Lower lobe of right lung (tissue), 2 donors: ENCODE measurements at regions not wholly inside any gene's neighbourhood (a gene's known extent, or its start where the extent isn't known, plus 50 kb on each side); places are given as distances from the start of the nearest gene placed in this dataset.

Experiments used
- ATAC-seq, 2 donors: fragments of 200-7000 bp; cut with Tn5 transposase; one replicate each; pipeline ENCODE4 v1.9.1; 2020 to 2022; ENCODE audit warnings: mild to moderate bottlenecking in 2 of 2, moderate library complexity in 2 of 2
- DNase-seq: peaks from one replicate; pipeline ENCODE4 v3.0.0-alpha.2; 2020
- H3K27ac ChIP-seq: fragments of 200-600 bp; one replicate; pipeline ENCODE4 v1.8.0; 2022
- H3K27me3 ChIP-seq: fragments of 200-600 bp; one replicate; pipeline ENCODE4 v1.8.0; 2022; ENCODE audit warnings: low read depth
- H3K36me3 ChIP-seq: fragments of 200-600 bp; one replicate; pipeline ENCODE4 v1.8.0; 2022; ENCODE audit warnings: mild to moderate bottlenecking
- H3K4me1 ChIP-seq: fragments of 200-600 bp; one replicate; pipeline ENCODE4 v1.8.0; 2022
- H3K4me3 ChIP-seq: fragments of 200-600 bp; one replicate; pipeline ENCODE4 v1.8.0; 2022; ENCODE audit warnings: mild to moderate bottlenecking
- H3K9me3 ChIP-seq: fragments of 200-600 bp; one replicate; pipeline ENCODE4 v1.8.0; 2022
- CTCF ChIP-seq: fragments of 200-600 bp; IDR thresholded peaks from one replicate; pipeline ENCODE4 v1.8.0; 2022; ENCODE audit warnings: antibody characterized with exemption, mild to moderate bottlenecking
- intact Hi-C: fragments of 100-400 bp; cut with DNase I; formaldehyde crosslinking; loops from one replicate; pipeline ENCODE4 v1.11.0; 2022
- donor health status: DM: no; HTN: yes; CAD: no; lungs with severe emphysema.

DNA sequence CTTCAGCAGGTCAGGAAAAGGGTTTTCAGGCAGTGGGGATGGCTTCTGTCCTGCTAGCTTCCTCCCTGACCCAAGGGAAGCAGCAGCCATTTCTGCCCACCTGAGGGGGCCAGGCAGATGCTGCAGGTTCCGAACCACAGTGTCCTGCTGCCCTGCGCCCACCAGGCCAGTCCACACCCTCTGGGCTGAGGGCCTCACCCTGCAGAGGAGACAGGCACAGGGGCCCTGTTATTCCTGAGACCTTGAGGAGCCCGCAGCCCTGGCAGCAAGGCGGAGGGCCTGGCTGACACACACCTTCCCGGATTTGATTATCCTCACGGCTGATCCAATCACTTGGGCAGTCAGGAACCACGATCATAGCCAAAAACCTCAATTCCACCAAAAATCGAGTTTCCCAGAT is 725.8 kb downstream of the BRD1 start:
- H3K4me3 ChIP-seq, result no peak overlapping the region
- DNase-seq (no peak), ATAC-seq (no peak)
- no peaks in the 10 kb centered on the region for H3K9me3 ChIP-seq
- no peak for TF ChIP-seq CTCF
- H3K4me1 ChIP-seq, result no peaks in the 10 kb centered on the region
- no peaks in the 10 kb centered on the region for H3K36me3 ChIP-seq
- intact Hi-C loops, result no loop called here
- no peak overlapping the region for H3K27ac ChIP-seq
- peaks cover 36% of the 10 kb centered on the region for H3K27me3 ChIP-seq

- peaks cover 29% of the 10 kb centered on the region for H3K27me3 ChIP-seq
- no peak for DNase-seq
- TF ChIP-seq CTCF, result no peak
- intact Hi-C loops, result no loop called here
- no peaks in the 10 kb centered on the region for H3K36me3 ChIP-seq
- no peak overlapping the region for H3K27ac ChIP-seq
- no peaks in the 10 kb centered on the region for H3K4me1 ChIP-seq
- no peaks in the 10 kb centered on the region for H3K9me3 ChIP-seq
- no peak overlapping the region for H3K4me3 ChIP-seq
- no peak for ATAC-seq
These were observed 726.4 kb downstream of the BRD1 start for GRCh38 chr22:49101225-49101624.

DNA sequence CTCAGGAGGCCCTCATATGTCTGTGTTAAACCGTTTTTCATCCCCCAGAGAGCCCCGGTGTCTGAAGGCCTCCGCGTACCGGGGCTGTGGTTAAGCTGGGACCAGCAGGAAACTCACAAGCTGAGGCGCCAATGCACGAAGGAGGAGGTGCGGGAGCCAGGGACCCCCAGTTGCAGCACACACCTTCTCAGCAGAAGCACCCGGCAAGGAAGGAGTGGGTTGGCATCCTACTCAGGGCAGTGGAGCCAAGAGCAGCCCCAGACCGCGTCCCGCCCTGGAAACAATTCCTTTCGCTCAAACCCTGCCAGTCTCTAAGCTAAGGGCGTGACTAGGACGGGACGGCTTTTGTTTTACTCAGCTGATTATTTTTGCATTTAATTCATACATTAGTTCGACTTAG is 726.9 kb downstream of the BRD1 start:
- peaks cover 25% of the 10 kb centered on the region for H3K27me3 ChIP-seq
- no peak for DNase-seq
- no peak for TF ChIP-seq CTCF
- no peak overlapping the region for H3K4me3 ChIP-seq
- H3K9me3 ChIP-seq, result no peaks in the 10 kb centered on the region
- H3K4me1 ChIP-seq, result no peaks in the 10 kb centered on the region
- H3K36me3 ChIP-seq, result no peaks in the 10 kb centered on the region
- no peak for ATAC-seq
- no peak overlapping the region for H3K27ac ChIP-seq
- intact Hi-C loops, result no loop called here

- no peak for DNase-seq
- intact Hi-C loops, result no loop called here
- no peak for ATAC-seq
- H3K4me1 ChIP-seq, result no peaks in the 10 kb centered on the region
- H3K27me3 ChIP-seq, result peaks cover 23% of the 10 kb centered on the region
- no peak overlapping the region for H3K27ac ChIP-seq
- no peaks in the 10 kb centered on the region for H3K36me3 ChIP-seq
- no peak overlapping the region for H3K4me3 ChIP-seq
- H3K9me3 ChIP-seq, result no peaks in the 10 kb centered on the region
- TF ChIP-seq CTCF, result no peak
These were observed 727.4 kb downstream of the BRD1 start for GRCh38 chr22:49100316-49100715.

DNA sequence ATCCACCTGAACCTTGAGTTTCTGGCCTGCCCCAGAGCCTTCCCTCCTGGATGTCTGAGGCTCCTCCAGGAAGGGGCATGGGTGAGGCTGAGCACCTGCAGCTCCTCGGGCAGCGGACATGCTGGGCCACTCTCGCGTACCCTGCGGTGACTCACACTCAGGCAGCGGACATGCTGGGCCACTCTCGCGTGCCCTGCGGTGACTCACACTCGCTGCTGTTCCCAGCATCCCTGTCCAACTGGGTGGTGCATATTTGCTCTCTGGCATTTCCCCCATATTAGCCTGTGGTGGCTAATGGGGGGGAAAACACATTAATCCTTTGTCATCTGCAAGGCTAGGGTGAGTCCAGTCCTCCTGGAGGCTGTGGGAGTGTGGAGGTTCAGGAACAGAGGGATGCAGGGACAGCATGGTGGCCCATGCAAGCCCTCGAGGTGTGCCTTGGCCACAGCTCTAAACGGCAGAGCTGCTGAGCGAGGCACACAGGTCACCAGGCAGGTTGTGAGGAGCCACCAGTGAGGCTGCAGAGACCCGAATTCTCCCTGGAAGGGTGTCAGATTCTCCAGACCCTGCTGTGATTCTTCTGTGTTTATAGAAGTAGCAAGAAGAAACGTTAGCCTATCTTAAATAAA is 728.1 kb downstream of the BRD1 start:
- Histone ChIP-seq H3K9me3 (no peaks in the 10 kb centered on the region), H3K4me3 (no peak overlapping the region), H3K27me3 (peaks cover 23% of the 10 kb centered on the region), H3K36me3 (no peaks in the 10 kb centered on the region), H3K27ac (no peak overlapping the region), H3K4me1 (no peaks in the 10 kb centered on the region)
- ATAC-seq (peak in 1 of 2 donors; percentile 11), DNase-seq (no peak)
- intact Hi-C loops, result no loop called here
- no peak for TF ChIP-seq CTCF
